AG04449 (cell line): ENCODE measurements at regions not wholly inside any gene's neighbourhood (a gene's known extent, or its start where the extent isn't known, plus 50 kb on each side); places are given as distances from the start of the nearest gene placed in this dataset.

ENCODE experiments used
- CTCF ChIA-PET: fragments of 350-600 bp; formaldehyde crosslinking; extraction: SDS; loops from one replicate; lab custom pipeline; 2021; ENCODE audit warnings: antibody characterized with exemption; lab: Yijun Ruan, JAX
- POLR2A ChIA-PET: fragments of 400-600, 350-600 bp; formaldehyde crosslinking; extraction: SDS; loops from one replicate; lab custom pipeline; 2020; ENCODE audit warnings: antibody characterized with exemption, inconsistent platforms; lab: Yijun Ruan, JAX
- DNase-seq: peaks from one replicate; pipeline ENCODE4 v3.0.0-alpha.2; 2010; ENCODE audit warnings: low read depth, low spot score
- H3K4me3 ChIP-seq: 2 replicates; pipeline ENCODE4 v1.5.1; 2011; ENCODE audit warnings: low read depth, mild to moderate bottlenecking, control low read depth, low read length
- CTCF ChIP-seq: IDR thresholded peaks from one replicate; pipeline ENCODE4 v1.5.1; 2011; ENCODE audit warnings: mild to moderate bottlenecking, moderate library complexity, low read length, control low read depth, inconsistent platforms; ENCODE audit not compliant: insufficient read depth; ENCODE audit errors: missing control alignments

- DNase-seq = peak; percentile 64
- ChIA-PET CTCF (interaction anchor here (0.8 to 4.6 kb wide), 6 partner anchors 13 to 254 kb away, joined by 3 to 32 read pairs (median 4); no protein-coding TSS in a partner anchor), POLR2A (no interaction called here)
- no peak for TF ChIP-seq CTCF
- H3K4me3 ChIP-seq = no peak overlapping the region
Measured at GRCh38 chr4:74624351-74625151, 169.8 kb downstream of the BTC start.

- CTCF ChIA-PET = interaction anchor here (1.6 to 4.6 kb wide), 3 partner anchors 12 to 255 kb away, joined by 5 to 32 read pairs (median 11); no protein-coding TSS in a partner anchor
- TF ChIP-seq CTCF = no peak
- no peak for DNase-seq
- POLR2A ChIA-PET = no interaction called here
- H3K4me3 ChIP-seq = no peak overlapping the region
Measured at GRCh38 chr4:74625981-74626380, 168.3 kb downstream of the BTC start.

GRCh38 chr4:74627093-74627492, 167.2 kb downstream of the BTC start:
- CTCF ChIA-PET = no interaction called here
- no peak for DNase-seq
- no peak for TF ChIP-seq CTCF

GRCh38 chr4:74627504-74627903, 166.8 kb downstream of the BTC start:
- DNase-seq = no peak
- CTCF ChIA-PET = interaction anchor here (1.0 kb wide), 1 partner anchor 95 kb away, joined by 3 read pairs; no protein-coding TSS in a partner anchor
- no peak overlapping the region for H3K4me3 ChIP-seq
- no peak for TF ChIP-seq CTCF
- POLR2A ChIA-PET = no interaction called here

More at GRCh38 chr4:74627093-74627492, 167.2 kb downstream of the BTC start:
- POLR2A ChIA-PET = no interaction called here
- no peak overlapping the region for H3K4me3 ChIP-seq

GRCh38 chr4:74628852-74629620, 165.3 kb downstream of the BTC start:
- DNase-seq = no peak
- no peak for TF ChIP-seq CTCF
- H3K4me3 ChIP-seq = no peak overlapping the region
- CTCF ChIA-PET = interaction anchor here (1.3 kb wide), 1 partner anchor 258 kb away, joined by 4 read pairs; no protein-coding TSS in a partner anchor
- POLR2A ChIA-PET = no interaction called here

- no peak for TF ChIP-seq CTCF
- POLR2A ChIA-PET = no interaction called here
- DNase-seq = no peak
- CTCF ChIA-PET = no interaction called here
- H3K4me3 ChIP-seq = no peak overlapping the region
Measured at GRCh38 chr4:74630551-74630950, 163.8 kb downstream of the BTC start.
